ENCODE measurements at regions not wholly inside any gene's neighbourhood (a gene's known extent, or its start where the extent isn't known, plus 50 kb on each side); places are given as distances from the start of the nearest gene placed in this dataset.

- no peak for TF ChIP-seq CTCF (IDR thresholded peaks at IDR 0.05)
- TF ChIP-seq POLR2A (IDR thresholded peaks at IDR 0.05) = no peak
Measured at GRCh38 chr14:21771671-21772070, 98.1 kb upstream of the OR4E1 start.
